RKO (cell line): ENCODE measurements at regions not wholly inside any gene's neighbourhood (a gene's known extent, or its start where the extent isn't known, plus 50 kb on each side); places are given as distances from the start of the nearest gene placed in this dataset.

ENCODE experiments used
- DNase-seq: peaks from one replicate; pipeline ENCODE4 v3.0.0-alpha.2; 2016; ENCODE audit warnings: low spot score

DNA sequence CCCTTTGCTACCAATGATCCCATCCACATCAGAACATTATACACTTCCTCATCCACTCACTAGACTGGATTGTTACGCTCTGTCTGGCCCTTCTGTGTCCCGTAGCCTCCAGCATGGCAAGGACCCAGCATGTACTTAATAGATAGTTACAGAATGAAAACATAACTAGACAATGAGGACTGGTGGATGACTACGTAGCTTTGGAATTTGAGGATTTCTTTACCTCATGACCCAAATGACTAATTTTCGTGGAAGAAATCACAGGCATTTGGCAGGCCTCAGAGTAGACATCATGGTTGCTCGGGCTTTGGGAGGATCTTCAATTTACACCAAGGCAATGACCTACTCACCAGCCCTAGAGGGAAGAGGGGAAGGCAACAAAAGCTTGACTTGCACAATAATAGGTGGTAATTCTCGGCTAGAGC is 299.8 kb downstream of the TLE1 start:
- peak; percentile 64 for DNase-seq

GRCh38 chr9:81388831-81389230 is 300.5 kb downstream of the TLE1 start:
- DNase-seq, result no peak

- DNase-seq, result no peak
Observed at GRCh38 chr9:81387360-81388106, 301.8 kb downstream of the TLE1 start.

- DNase-seq, result no peak
Observed at GRCh38 chr9:81384911-81385310, 304.4 kb downstream of the TLE1 start.

GRCh38 chr9:81382281-81382680 is 307.1 kb downstream of the TLE1 start:
- DNase-seq, result no peak

DNA sequence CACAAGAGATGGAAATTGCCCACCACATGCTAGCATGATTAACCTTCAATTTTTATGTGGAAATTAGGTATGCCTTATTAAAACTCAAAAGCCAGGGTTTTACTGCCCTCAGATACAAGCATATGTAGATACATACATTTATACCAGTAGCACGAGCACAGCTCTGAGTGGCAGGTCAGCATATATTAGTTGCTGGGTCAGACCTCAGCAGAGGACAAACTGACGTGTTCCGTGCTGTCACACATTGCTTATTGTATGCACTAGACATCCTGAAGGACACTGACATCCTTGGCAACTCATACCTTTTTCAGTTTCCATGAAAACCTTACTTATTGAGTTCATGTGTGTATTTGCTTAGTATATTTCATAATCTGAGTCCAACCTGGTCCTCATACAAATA is 307.7 kb downstream of the TLE1 start:
- DNase-seq, result no peak

- no peak for DNase-seq
Observed at GRCh38 chr9:81380504-81381359, 308.6 kb downstream of the TLE1 start.

DNA sequence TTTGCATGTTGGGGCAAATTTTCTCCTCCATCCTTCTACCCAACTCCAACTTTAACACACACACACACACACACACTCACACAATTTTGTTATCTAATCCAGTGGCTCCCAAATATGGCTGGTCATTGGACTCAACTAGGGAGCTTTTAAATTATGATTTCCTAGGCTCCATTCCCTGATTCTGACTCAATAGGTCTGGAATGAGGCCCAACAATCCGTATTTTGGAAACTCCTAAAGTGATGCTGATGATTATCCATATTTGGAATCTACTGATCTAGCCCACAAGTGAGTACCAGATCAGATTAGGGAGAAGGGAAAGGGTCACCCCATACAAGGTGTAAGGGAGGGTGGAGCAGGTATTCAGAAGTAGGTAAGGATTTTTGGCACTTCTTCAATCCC is 309.7 kb downstream of the TLE1 start:
- no peak for DNase-seq

- no peak for DNase-seq
Observed at GRCh38 chr9:81377921-81378320, 311.4 kb downstream of the TLE1 start.

DNA sequence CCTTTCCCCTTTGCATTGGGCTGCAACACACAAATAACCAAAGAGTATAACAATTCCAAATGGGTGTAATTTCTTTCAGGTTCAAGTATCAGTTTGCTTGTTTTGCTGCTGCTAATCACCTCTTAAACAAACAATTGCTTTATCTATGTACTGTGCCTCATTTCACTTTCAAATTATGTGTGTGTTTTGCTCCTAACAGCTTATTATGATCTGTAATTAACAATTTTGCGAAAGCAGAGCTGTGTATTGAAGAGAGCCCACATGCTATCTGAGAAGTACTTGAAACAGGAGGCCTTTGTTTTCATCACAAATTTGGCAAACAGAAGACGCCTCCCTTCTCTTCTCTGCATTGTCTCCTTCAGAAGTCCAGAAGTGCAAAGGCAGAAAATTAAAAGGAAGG is 312.0 kb downstream of the TLE1 start:
- DNase-seq, result no peak

DNA sequence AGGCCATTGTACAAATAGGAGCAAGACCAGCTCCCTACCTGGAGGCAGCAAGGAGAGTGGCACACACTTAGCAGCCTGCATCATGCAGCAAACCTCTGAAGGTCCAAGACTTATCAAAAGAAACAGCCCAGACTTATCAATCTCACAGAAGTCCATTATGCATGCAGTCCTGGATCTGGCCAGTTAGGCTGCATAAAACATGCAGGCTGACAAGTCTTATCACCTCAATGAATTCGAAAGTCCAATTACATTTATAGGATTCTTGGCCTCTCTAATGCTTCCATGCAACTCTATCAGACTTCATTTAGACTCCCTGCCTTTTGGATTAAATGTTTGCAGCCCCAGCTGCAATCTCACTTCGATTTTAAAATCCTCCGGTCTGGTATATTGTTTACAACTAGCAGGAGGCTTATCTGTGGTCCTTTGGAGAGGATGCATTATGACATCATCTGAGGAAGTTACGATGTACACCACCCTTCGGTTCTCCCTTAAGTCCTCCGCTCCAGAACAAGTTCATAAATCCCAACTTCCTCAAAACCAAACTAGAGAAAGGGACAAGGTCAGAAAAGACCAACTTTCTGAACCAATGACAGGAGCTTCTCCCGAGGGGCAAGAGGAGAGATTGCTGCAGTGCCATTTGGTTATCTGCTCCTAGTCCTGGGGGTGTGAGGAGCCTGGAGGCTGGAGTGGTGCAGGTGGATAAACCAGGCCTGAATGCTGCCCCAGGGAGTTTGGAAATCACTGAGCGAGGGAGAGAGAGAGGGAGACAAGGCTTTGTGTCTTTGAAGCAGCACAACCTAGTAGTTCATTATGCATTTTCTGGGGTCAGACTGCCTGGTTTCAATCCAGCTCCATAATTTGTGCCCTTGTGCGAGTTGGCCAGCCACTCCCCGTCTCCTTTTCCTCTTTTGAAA is 313.9 kb downstream of the TLE1 start:
- no peak for DNase-seq

- no peak for DNase-seq
Observed at GRCh38 chr9:81374459-81375186, 314.7 kb downstream of the TLE1 start.

DNA sequence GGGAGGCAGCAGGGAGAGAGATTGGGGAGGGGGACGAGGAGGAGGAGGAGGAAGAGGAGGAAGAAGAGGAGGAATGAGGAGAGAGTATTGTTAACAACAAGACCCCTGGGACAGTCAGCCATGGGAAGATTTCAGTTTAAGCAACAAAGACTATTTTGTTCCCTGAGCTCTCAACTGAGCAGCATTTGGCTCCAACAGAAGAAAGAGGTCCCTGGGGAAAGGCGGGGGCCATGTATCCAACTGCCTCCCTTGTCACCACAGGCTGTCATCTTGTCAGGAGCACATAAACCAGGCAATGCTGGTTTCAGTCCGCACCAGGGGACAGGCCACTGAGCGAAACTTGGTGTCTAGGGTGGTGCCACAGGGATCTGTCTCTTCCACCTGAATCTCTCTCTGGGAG is 316.1 kb downstream of the TLE1 start:
- no peak for DNase-seq

GRCh38 chr9:81372628-81373191 is 316.6 kb downstream of the TLE1 start:
- DNase-seq, result no peak

- no peak for DNase-seq
Observed at GRCh38 chr9:81371824-81372223, 317.5 kb downstream of the TLE1 start.

GRCh38 chr9:81370650-81371049 is 318.7 kb downstream of the TLE1 start:
- DNase-seq, result no peak

GRCh38 chr9:81370096-81370495 is 319.3 kb downstream of the TLE1 start:
- no peak for DNase-seq

- DNase-seq, result no peak
Observed at GRCh38 chr9:81369121-81369520, 320.2 kb downstream of the TLE1 start.

- DNase-seq, result no peak
Observed at GRCh38 chr9:81363916-81364480, 325.3 kb downstream of the TLE1 start.

GRCh38 chr9:81361296-81361695 is 328.1 kb downstream of the TLE1 start:
- DNase-seq, result no peak

GRCh38 chr9:81351166-81351565 is 338.2 kb downstream of the TLE1 start:
- DNase-seq, result no peak
